SK-N-MC (cell line): ENCODE measurements at regions not wholly inside any gene's neighbourhood (a gene's known extent, or its start where the extent isn't known, plus 50 kb on each side); places are given as distances from the start of the nearest gene placed in this dataset.
"Not testable (repeated sequence)": the region's sequence is repeated elsewhere in the genome, so short reads cannot be mapped to it uniquely, and the experiment has no call there.

ENCODE experiments used
- DNase-seq: peaks from one replicate; pipeline ENCODE4 v3.0.0-alpha.2; 2011; ENCODE audit warnings: low read depth, low spot score
- H3K27ac ChIP-seq: fragments of 200-600 bp; sonication (generic); 2 replicates; pipeline ENCODE4 v1.5.1; 2016; ENCODE audit warnings: mixed run types
- H3K36me3 ChIP-seq: fragments of 200-600 bp; sonication (generic); 2 replicates; pipeline ENCODE4 v1.6.1; 2017; ENCODE audit warnings: antibody characterized with exemption, low read length, mixed read lengths; ENCODE audit not compliant: insufficient read depth
- H3K4me3 ChIP-seq: fragments of 200-600 bp; sonication (generic); 2 replicates; pipeline ENCODE4 v1.5.1; 2016
- H3K9ac ChIP-seq: fragments of 200-600 bp; sonication (generic); 2 replicates; pipeline ENCODE4 v1.8.0; 2017; ENCODE audit warnings: mixed run types, mixed read lengths; ENCODE audit not compliant: insufficient read length
- H3K9me3 ChIP-seq: fragments of 200-600 bp; sonication (generic); 2 replicates; pipeline ENCODE4 v1.6.1; 2017; ENCODE audit warnings: low read depth, mild to moderate bottlenecking, antibody characterized with exemption, low read length, moderate library complexity, mixed read lengths
- EZH2 ChIP-seq: fragments of 200-600 bp; sonication (generic); IDR thresholded peaks from one replicate; pipeline ENCODE4 v1.6.1; 2017; ENCODE audit warnings: antibody characterized with exemption
- FOXP2 ChIP-seq: optimal IDR thresholded peaks from 2 replicates; pipeline ENCODE3; 2011; ENCODE audit warnings: mild to moderate bottlenecking, moderate library complexity; ENCODE audit not compliant: insufficient read depth; ENCODE audit errors: extremely low read length, control extremely low read depth
- POLR2AphosphoS5 ChIP-seq: IDR thresholded peaks from 2 replicates; pipeline ENCODE4 v1.6.1; 2012; ENCODE audit warnings: mild to moderate bottlenecking, low read depth, low read length, borderline replicate concordance

DNA sequence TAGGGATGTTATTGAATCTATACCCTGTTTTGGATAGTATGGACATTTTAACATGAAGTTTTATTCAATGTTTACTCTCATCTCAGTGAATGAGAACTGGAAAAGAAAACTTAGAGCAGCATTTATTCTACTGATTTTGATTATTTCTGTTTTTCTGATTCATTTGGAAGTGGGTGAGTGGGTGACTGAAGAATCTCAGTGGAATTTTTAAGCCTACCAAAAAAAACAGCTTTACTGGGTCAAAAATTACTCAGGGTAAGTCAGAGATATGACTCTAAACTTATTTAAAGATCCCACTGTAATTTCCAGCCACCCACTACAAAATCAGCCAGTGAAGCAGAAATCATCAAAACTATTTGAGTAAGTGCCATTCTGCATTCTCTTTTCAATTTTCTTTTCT, 942.6 kb upstream of the ADAMTS5 start:
- not testable (repeated sequence) for DNase-seq

GRCh38 chr21:27908816-27909215, 941.9 kb upstream of the ADAMTS5 start:
- H3K9ac ChIP-seq, H3K27ac ChIP-seq: not testable (repeated sequence)

More for the DNA sequence above, 942.6 kb upstream of the ADAMTS5 start:
- H3K36me3 ChIP-seq, H3K9me3 ChIP-seq, H3K4me3 ChIP-seq, H3K9ac ChIP-seq, H3K27ac ChIP-seq: not testable (repeated sequence)

DNA sequence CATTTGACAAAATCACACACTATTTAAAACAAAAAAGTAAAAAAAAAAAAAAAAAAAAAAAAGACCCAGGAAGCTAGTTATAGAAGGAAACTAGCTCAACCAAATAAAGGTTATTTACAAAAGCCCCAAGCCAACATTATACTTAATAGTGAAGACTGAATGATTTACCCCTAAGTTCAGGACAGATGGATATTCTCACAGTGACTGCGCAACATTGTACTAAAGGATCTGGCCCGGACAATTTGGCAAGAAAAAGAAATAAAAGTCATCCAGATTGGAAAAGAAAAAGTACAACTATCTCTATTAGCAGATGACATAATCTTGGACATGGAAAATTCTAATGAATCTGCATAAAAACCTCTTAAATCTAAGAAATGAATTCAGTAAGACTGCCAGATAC, 936.0 kb upstream of the ADAMTS5 start:
- not testable (repeated sequence) for DNase-seq, H3K27ac ChIP-seq, H3K36me3 ChIP-seq, H3K4me3 ChIP-seq, H3K9me3 ChIP-seq, H3K9ac ChIP-seq

More at GRCh38 chr21:27908816-27909215, 941.9 kb upstream of the ADAMTS5 start:
- H3K4me3 ChIP-seq, H3K36me3 ChIP-seq, DNase-seq, H3K9me3 ChIP-seq: not testable (repeated sequence)

GRCh38 chr21:27893619-27894018, 926.7 kb upstream of the ADAMTS5 start:
- H3K9ac ChIP-seq, DNase-seq, H3K4me3 ChIP-seq, H3K36me3 ChIP-seq, H3K9me3 ChIP-seq, H3K27ac ChIP-seq: not testable (repeated sequence)

DNA sequence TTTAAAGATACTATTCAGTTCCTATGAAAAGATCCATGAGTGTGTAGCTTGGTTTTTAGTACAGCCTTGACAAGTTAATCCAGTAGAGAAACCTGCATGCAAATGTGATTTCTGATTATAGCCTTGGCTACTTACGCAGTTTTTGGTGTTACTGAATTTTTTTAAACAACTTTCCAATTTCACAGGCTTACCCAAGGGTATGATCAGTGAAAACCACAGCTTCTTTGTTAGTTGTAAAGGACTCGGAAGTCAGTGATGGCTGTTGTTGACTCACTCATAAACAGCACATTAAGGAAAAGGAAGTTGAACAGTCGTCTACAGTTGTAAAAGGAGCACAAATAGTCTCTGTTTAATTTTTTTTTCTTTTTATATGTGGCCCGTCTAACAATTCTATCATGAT, 924.6 kb upstream of the ADAMTS5 start:
- H3K9ac ChIP-seq, H3K27ac ChIP-seq, H3K9me3 ChIP-seq, H3K36me3 ChIP-seq, H3K4me3 ChIP-seq, DNase-seq: not testable (repeated sequence)

DNA sequence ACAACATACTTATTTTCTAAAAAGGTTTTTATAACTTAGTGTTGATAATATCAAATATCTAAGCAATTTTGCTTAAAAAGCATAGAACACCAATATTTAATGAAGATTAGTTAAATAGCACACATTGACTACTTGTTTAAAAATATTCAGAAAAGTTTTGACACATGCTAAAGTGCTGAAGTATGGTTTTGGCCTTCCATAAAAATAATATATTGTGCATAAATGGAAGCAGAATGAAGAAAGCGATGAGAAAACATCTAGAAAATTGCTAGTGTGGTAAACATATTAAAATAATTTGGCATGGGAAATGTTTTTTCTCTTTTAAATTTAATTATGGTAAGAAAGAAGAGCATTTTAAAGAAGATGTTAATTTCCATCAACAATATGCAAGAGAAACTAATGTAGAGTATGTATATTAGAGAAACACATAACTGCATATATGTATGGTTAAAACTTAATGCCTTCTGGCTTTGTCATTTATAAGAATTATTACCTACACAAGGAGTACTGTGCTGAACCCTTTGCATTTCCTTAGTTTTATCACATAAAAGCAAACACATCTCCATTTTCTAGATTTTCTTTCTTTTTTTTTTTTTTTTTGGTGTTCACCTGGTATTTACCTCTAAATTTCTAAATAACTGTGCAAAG, 921.0 kb upstream of the ADAMTS5 start:
- not testable (repeated sequence) for H3K27ac ChIP-seq, DNase-seq, H3K36me3 ChIP-seq, H3K9ac ChIP-seq, H3K4me3 ChIP-seq, H3K9me3 ChIP-seq

- no peak overlapping the region for H3K9ac ChIP-seq
Observed at GRCh38 chr21:27885296-27885711, 918.4 kb upstream of the ADAMTS5 start.

DNA sequence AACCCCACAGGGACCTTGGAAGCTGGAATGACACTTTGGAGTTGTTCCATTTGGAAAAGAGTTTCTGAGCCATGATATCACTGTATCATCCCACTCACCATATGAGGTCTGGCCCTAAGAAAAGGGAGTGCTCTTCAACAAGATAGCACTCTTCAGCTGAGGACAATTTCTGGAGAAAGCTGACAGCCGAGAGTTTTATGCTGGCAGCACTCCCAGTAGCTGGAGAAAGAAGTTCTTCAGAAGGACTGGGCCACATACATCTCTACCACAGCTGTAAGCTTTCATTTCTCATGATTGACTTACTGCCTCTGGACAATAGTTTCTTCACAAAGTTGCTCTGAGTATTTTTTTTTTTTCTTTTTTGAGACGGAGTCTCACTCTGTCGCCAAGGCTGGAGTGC, 914.4 kb upstream of the ADAMTS5 start:
- not testable (repeated sequence) for DNase-seq, H3K4me3 ChIP-seq, H3K9ac ChIP-seq, H3K36me3 ChIP-seq, H3K27ac ChIP-seq, H3K9me3 ChIP-seq

More at GRCh38 chr21:27885296-27885711, 918.4 kb upstream of the ADAMTS5 start:
- H3K27ac ChIP-seq, result no peak overlapping the region
- H3K4me3 ChIP-seq, result no peak overlapping the region
- DNase-seq, result no peak
- no peaks in the 10 kb centered on the region for H3K9me3 ChIP-seq
- H3K36me3 ChIP-seq, result no peaks in the 10 kb centered on the region
- TF ChIP-seq FOXP2 (no peak), POLR2AphosphoS5 (no peak), EZH2 (no peak)

- not testable (repeated sequence) for H3K9me3 ChIP-seq, H3K9ac ChIP-seq, H3K36me3 ChIP-seq, H3K27ac ChIP-seq, H3K4me3 ChIP-seq, DNase-seq
Observed at GRCh38 chr21:27872411-27872810, 905.5 kb upstream of the ADAMTS5 start.

- not testable (repeated sequence) for DNase-seq, H3K36me3 ChIP-seq, H3K9ac ChIP-seq, H3K4me3 ChIP-seq, H3K27ac ChIP-seq, H3K9me3 ChIP-seq
Observed at GRCh38 chr21:27870755-27871154, 903.9 kb upstream of the ADAMTS5 start.

GRCh38 chr21:27860314-27860955, 893.5 kb upstream of the ADAMTS5 start:
- not testable (repeated sequence) for H3K27ac ChIP-seq, H3K4me3 ChIP-seq, H3K9ac ChIP-seq

DNA sequence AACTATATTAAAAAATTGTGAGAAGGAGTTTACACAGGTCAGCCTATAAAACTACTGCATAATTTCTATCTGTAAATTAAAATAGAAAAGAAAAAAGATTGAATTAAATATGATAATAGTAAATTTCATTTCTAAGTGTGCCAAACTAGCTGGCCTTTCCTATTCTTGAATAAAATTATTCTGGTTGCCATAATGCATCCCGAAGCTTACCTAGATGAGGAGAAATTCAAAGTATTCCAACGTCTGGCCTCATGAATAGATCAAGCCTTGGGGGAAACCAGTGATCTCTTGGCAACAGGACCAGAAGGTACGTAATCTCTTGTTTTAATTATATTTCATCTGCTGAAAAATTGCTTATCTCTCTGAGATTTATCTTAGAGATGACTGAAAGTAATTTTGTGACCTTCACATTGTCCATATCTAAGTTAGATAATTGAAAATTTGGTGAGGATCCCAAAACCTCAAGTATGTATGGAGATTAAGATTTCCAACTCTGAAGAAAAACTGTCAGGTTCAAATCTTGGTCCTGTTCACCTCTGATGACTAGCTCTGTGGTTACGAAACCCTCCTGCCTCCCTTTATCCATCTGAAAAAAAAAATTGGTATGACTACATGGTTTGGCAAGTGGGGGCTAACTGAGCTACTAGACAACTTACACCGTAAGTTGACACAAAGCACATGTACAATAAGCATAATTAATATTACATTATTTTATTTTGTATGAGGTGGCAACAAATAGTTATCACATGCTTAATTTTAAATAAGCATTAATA, 891.4 kb upstream of the ADAMTS5 start:
- not testable (repeated sequence) for H3K9ac ChIP-seq, H3K27ac ChIP-seq, H3K9me3 ChIP-seq, H3K36me3 ChIP-seq, H3K4me3 ChIP-seq, DNase-seq

More at GRCh38 chr21:27860314-27860955, 893.5 kb upstream of the ADAMTS5 start:
- DNase-seq, H3K9me3 ChIP-seq, H3K36me3 ChIP-seq: not testable (repeated sequence)

DNA sequence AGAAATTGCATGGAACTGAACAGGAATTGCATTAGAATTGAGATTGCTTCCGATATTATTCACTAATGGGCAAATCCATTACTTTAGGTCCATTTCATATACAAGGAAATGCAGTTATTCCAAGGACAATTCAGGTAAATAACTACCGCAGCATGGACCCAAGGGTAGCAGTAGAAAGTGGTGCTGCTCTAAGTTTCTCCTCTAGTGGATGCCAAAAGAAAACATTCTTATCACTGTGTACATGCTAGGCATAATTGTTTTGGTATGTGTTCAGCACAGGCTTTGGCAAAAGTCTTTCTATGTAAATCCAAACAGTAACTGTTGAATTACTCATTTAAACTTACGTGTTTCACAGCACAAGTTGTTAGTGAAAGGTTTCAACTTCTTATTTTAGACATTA, 890.1 kb upstream of the ADAMTS5 start:
- H3K27ac ChIP-seq, DNase-seq: not testable (repeated sequence)

More for the DNA sequence above, 890.1 kb upstream of the ADAMTS5 start:
- H3K9me3 ChIP-seq, H3K4me3 ChIP-seq, H3K9ac ChIP-seq, H3K36me3 ChIP-seq: not testable (repeated sequence)
